GM12875 (cell line): ENCODE measurements at regions not wholly inside any gene's neighbourhood (a gene's known extent, or its start where the extent isn't known, plus 50 kb on each side); places are given as distances from the start of the nearest gene placed in this dataset.

ENCODE experiments used
- H3K4me3 ChIP-seq: one replicate; pipeline ENCODE4 v1.5.1; 2011; ENCODE audit warnings: low read depth, low read length, control low read depth
- CTCF ChIP-seq: IDR thresholded peaks from 2 replicates; pipeline ENCODE4 v1.5.1; 2011; ENCODE audit warnings: low read depth, mild to moderate bottlenecking, control low read depth, inconsistent platforms, low read length, moderate library complexity, borderline replicate concordance; ENCODE audit not compliant: insufficient read depth

DNA sequence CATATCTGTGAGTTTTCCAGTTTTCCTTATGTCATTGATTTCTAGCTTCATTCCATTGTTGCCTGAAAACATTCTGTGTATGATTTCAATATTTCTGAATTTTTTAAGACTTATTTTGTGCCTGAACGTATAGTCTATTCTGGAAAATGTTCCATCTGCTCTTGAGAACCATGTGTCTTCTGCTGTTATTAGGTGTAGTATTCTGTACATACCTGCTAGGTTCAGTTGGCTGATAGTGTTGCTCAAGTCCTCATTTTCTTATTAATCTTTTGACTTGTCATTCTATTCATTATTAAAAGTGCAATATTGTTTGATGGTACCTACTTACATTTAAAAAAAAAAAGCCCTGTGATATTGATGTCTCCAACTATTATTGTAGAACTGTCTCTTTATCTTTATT is 869.8 kb upstream of the MAN1A1 start:
- H3K4me3 ChIP-seq, result no peak overlapping the region
- no peak for TF ChIP-seq CTCF

DNA sequence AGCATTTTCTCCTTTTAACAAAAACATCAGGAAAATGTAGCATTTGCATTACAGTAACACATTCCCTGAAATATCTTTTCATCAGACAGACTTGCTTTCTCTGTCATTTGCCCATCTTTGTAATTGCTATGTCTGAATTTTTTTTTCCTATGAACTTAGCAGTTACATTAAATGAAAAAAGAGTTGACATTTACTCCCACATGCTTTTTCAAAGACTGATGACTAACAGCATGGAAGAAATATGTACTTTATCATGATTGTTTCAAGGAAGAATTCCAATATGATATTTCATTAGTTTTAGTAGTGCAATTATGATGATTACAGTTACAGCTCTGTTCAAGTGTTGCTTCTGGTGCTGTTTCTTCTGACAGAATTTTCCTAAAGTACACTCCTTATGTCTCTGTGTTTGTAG is 864.5 kb upstream of the MAN1A1 start:
- no peak overlapping the region for H3K4me3 ChIP-seq
- TF ChIP-seq CTCF, result no peak

DNA sequence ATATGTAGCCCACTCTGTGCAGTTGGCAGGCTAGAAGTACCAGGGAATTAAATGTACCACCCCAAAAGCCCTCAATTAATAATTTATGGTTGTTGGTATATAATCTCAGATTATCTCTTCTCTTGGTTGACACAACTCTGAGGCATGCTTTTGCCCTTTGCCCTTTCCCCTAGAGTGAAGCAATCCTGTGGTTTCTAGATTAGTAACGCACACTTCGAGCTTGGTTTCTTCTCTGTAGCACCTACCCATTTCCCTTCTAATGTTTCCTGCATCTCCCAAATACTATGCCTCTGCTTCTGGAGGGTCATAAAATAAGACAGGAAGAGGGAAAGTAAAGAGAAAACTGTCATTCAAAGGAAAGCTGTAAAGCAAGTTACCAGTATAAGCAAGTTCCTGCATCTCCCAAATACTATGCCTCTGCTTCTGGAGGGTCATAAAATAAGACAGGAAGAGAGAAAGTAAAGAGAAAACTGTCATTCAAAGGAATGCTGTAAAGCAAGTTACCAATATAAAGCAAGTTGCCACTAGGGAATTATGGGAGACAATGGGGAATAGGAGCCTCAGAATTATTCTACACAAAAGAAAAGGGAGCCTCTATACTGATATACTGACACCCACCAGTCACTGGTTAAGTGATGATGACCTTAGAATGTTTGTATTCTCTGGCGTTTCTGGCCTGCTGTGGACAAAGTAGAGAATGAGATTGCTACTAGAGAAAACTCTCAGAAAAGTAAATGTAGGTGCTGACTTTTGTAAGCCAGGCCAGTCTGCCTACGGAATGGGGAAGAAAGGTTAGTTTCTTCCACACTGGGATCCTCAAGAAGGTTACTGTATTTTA is 862.6 kb upstream of the MAN1A1 start:
- no peak overlapping the region for H3K4me3 ChIP-seq
- TF ChIP-seq CTCF, result no peak

DNA sequence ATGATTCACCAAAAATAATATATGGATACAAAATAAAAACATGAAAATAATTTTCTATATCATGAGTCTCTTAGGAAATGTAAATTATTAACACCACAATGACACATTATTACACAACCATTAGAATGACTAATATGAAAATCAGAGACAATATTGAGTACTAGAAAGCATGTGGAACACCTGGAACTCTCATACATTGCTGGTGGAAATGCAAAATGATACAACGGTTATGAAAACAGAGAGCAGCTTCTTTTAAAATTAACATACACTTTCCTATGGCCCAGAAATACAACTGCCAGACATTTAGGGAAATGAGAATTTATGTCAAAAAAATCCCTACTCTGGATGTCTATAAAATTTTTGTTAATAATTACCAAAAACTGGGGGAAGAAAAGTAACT is 853.3 kb upstream of the MAN1A1 start:
- no peak for TF ChIP-seq CTCF
- no peak overlapping the region for H3K4me3 ChIP-seq

GRCh38 chr6:120200853-120201252 is 851.3 kb upstream of the MAN1A1 start:
- H3K4me3 ChIP-seq, result no peak overlapping the region
- TF ChIP-seq CTCF, result no peak

DNA sequence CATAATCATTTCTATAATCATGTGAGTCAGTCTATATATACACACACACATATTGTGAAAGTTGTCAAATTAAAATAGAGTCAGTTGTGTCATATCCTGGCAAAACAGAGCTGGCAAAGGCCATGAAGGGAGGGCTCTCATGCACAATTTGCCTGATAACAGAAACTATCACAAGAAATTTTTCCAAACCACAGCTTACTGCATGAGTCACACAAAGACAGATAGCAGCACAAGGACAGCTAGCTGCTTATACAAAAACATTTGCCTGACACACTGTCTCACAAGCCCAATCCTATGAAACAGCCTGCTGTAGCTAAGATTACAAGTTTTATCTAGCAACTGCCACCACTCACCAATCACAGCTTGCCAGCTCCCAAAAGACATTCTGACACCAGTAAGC is 848.5 kb upstream of the MAN1A1 start:
- TF ChIP-seq CTCF, result no peak
- no peak overlapping the region for H3K4me3 ChIP-seq

GRCh38 chr6:120186080-120186479 is 836.5 kb upstream of the MAN1A1 start:
- TF ChIP-seq CTCF, result no peak
- no peak overlapping the region for H3K4me3 ChIP-seq
